Natural killer cell (primary cell): ENCODE measurements at regions not wholly inside any gene's neighbourhood (a gene's known extent, or its start where the extent isn't known, plus 50 kb on each side); places are given as distances from the start of the nearest gene placed in this dataset.

Source experiments
- ATAC-seq, 3 donors: fragments of 150-1000 bp in 2 of 3; fragments of 200-7000 bp in 1 of 3; cut with Tn5 transposase; 1 replicate in 1 of 3; 2 replicates in 2 of 3; pipeline ENCODE4 v1.10.0; 2021; ENCODE audit warnings: mild to moderate bottlenecking in 2 of 3, moderate library complexity in 2 of 3
- DNase-seq, 2 donors: peaks; one replicate each; pipeline versions ENCODE4 v3.0.0 to v3.0.0-alpha.2; 2013 to 2021; ENCODE audit warnings: mixed read lengths in 1 of 2
- H3K27ac ChIP-seq: one replicate; pipeline ENCODE4 v1.5.1; 2013; ENCODE audit warnings: mild to moderate bottlenecking, low read length
- H3K27me3 ChIP-seq: one replicate; pipeline ENCODE4 v1.6.1; 2013; ENCODE audit warnings: low read length; ENCODE audit not compliant: control insufficient read depth, insufficient read depth
- H3K36me3 ChIP-seq: one replicate; pipeline ENCODE4 v1.6.1; 2013; ENCODE audit warnings: low read length; ENCODE audit not compliant: control insufficient read depth, insufficient read depth
- H3K4me1 ChIP-seq: one replicate; pipeline ENCODE4 v1.6.1; 2013; ENCODE audit warnings: low read length; ENCODE audit not compliant: control insufficient read depth, insufficient read depth
- H3K4me3 ChIP-seq: one replicate; pipeline ENCODE4 v1.5.1; 2013; ENCODE audit warnings: low read length
- H3K9me3 ChIP-seq: one replicate; pipeline ENCODE4 v1.6.1; 2013; ENCODE audit warnings: low read length; ENCODE audit not compliant: control insufficient read depth, insufficient read depth
- H3K27ac Mint-ChIP-seq, 2 donors: one replicate each; pipeline ENCODE4 v1.8.0; 2022; ENCODE audit warnings: mild to moderate bottlenecking in 2 of 2, mixed read lengths in 2 of 2, moderate library complexity in 1 of 2
- H3K27me3 Mint-ChIP-seq, 2 donors: one replicate each; pipeline ENCODE4 v1.8.0; 2022; ENCODE audit warnings: low read depth in 2 of 2, mixed read lengths in 2 of 2
- H3K36me3 Mint-ChIP-seq: one replicate; pipeline ENCODE4 v1.8.0; 2022; ENCODE audit warnings: mixed read lengths
- H3K4me1 Mint-ChIP-seq, 2 donors: one replicate each; pipeline ENCODE4 v1.8.0; 2022; ENCODE audit warnings: mixed read lengths in 2 of 2
- H3K4me3 Mint-ChIP-seq: one replicate; pipeline ENCODE4 v1.8.0; 2022; ENCODE audit warnings: mild to moderate bottlenecking, moderate library complexity, mixed read lengths
- H3K9me3 Mint-ChIP-seq, 2 donors: one replicate each; pipeline ENCODE4 v1.8.0; 2022; ENCODE audit warnings: mixed read lengths in 2 of 2
- CTCF ChIP-seq: fragments of 200-600 bp; IDR thresholded peaks from one replicate; pipeline ENCODE4 v1.8.0; 2022; ENCODE audit warnings: antibody characterized with exemption
- WGBS: methylation state at CpG from one replicate; pipeline ENCODE4 v1.1.7; 2013; ENCODE audit warnings: missing lambda C conversion rate; ENCODE audit not compliant: insufficient coverage; 5-methylcytosine and 5-hydroxymethylcytosine counted together
- intact Hi-C: fragments of 100-400 bp; cut with micrococcal nuclease; formaldehyde crosslinking; loops from one replicate; pipeline ENCODE4 v1.14.2; 2022

GRCh38 chr4:29005838-29006237 is 1714.3 kb upstream of the PCDH7 start:
- intact Hi-C loops: no loop called here
- no peak overlapping the region for H3K27ac ChIP-seq
- no peaks in the 10 kb centered on the region for H3K4me1 ChIP-seq
- no peak for TF ChIP-seq CTCF
- Mint-ChIP-seq H3K9me3 (peaks cover 15 to 24% of the 10 kb centered on the region in 2 donors), H3K4me3 (no peak overlapping the region), H3K4me1 (no peaks in the 10 kb centered on the region), H3K27ac (no peak overlapping the region), H3K36me3 (peaks cover 7% of the 10 kb centered on the region), H3K27me3 (no peaks in the 10 kb centered on the region)
- 79% methylated on average over 4 of the region's 4 CpGs for WGBS
- peaks cover 3% of the 10 kb centered on the region for H3K9me3 ChIP-seq
- no peak overlapping the region for H3K4me3 ChIP-seq
- no peak for DNase-seq
- no peaks in the 10 kb centered on the region for H3K27me3 ChIP-seq
- no peaks in the 10 kb centered on the region for H3K36me3 ChIP-seq
- ATAC-seq: no peak

GRCh38 chr4:29009908-29010307 is 1710.3 kb upstream of the PCDH7 start:
- peaks cover 9% of the 10 kb centered on the region for H3K36me3 Mint-ChIP-seq
- H3K4me3 Mint-ChIP-seq: no peak overlapping the region
- Histone ChIP-seq H3K36me3 (no peaks in the 10 kb centered on the region), H3K4me1 (no peaks in the 10 kb centered on the region), H3K27me3 (no peaks in the 10 kb centered on the region), H3K27ac (no peak overlapping the region), H3K4me3 (no peak overlapping the region), H3K9me3 (peaks cover 3% of the 10 kb centered on the region)
- no peak for TF ChIP-seq CTCF
- DNase-seq (no peak), ATAC-seq (no peak)
- H3K4me1 Mint-ChIP-seq: no peaks in the 10 kb centered on the region
- intact Hi-C loops: no loop called here
- 83% methylated on average over 3 of the region's 5 CpGs for WGBS
- no peaks in the 10 kb centered on the region for H3K27me3 Mint-ChIP-seq
- no peak overlapping the region for H3K27ac Mint-ChIP-seq
- H3K9me3 Mint-ChIP-seq: peaks cover 16 to 27% of the 10 kb centered on the region in 2 donors

- no peak for TF ChIP-seq CTCF
- Mint-ChIP-seq H3K4me1 (no peaks in the 10 kb centered on the region), H3K4me3 (no peak overlapping the region), H3K27ac (no peak overlapping the region), H3K9me3 (peaks cover 13 to 26% of the 10 kb centered on the region in 2 donors), H3K36me3 (peaks cover 18% of the 10 kb centered on the region), H3K27me3 (no peaks in the 10 kb centered on the region)
- no peak overlapping the region for H3K27ac ChIP-seq
- WGBS: no CpG with 5 or more reads among the region's 2 CpGs
- no peaks in the 10 kb centered on the region for H3K36me3 ChIP-seq
- no peaks in the 10 kb centered on the region for H3K9me3 ChIP-seq
- intact Hi-C loops: no loop called here
- no peaks in the 10 kb centered on the region for H3K27me3 ChIP-seq
- ATAC-seq: no peak
- no peak overlapping the region for H3K4me3 ChIP-seq
- DNase-seq: no peak
- no peaks in the 10 kb centered on the region for H3K4me1 ChIP-seq
Observed at GRCh38 chr4:29013341-29013740, 1706.8 kb upstream of the PCDH7 start.

GRCh38 chr4:29014555-29014954 is 1705.6 kb upstream of the PCDH7 start:
- WGBS: 87% methylated on average over 4 of the region's 4 CpGs
- H3K4me3 ChIP-seq: no peak overlapping the region
- peaks cover 12 to 23% of the 10 kb centered on the region in 2 donors for H3K9me3 Mint-ChIP-seq
- H3K4me1 ChIP-seq: no peaks in the 10 kb centered on the region
- no peak overlapping the region for H3K27ac Mint-ChIP-seq
- peaks cover 18% of the 10 kb centered on the region for H3K36me3 Mint-ChIP-seq
- TF ChIP-seq CTCF: no peak
- ATAC-seq (no peak), DNase-seq (no peak)
- no peak overlapping the region for H3K4me3 Mint-ChIP-seq
- no peaks in the 10 kb centered on the region for H3K27me3 Mint-ChIP-seq
- no peaks in the 10 kb centered on the region for H3K27me3 ChIP-seq
- intact Hi-C loops: no loop called here
- H3K36me3 ChIP-seq: no peaks in the 10 kb centered on the region
- no peaks in the 10 kb centered on the region for H3K4me1 Mint-ChIP-seq
- H3K27ac ChIP-seq: no peak overlapping the region
- H3K9me3 ChIP-seq: no peaks in the 10 kb centered on the region
